ENCODE measurements at regions not wholly inside any gene's neighbourhood (a gene's known extent, or its start where the extent isn't known, plus 50 kb on each side); places are given as distances from the start of the nearest gene placed in this dataset.

DNA sequence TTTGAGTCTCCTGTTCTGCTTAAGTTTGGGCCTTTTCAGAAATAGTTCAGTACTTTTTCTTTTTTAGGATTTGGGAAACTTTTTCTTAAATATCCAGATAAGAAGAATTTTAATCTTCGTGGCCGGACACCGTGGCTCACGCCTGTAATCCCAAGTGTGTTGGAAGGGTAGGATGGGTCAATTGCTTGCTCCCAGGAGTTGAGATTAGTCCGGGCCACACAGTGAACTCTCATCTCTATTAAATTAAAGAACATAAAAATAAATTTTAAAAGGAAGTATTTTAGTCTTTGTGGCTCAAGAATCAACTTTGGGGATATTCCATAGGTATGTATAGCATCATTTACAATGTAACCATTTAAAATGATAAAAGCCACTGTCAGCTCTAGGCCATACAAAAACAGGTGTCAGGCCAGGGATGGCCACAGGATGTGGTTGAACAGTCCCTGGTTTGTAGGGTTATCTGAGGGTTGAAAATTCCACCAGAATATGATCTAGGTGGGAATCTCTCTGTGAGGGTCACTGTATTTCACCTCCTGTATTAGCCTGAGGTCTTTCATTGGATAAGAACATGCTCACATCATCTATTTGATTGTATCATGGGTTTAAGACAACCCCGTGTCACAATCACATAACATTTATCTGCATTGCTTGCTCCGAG, 115.6 kb downstream of the GGTLC2 start:
- Mint-ChIP-seq H3K4me3 (no peak overlapping the region), H3K27ac (no peak overlapping the region), H3K36me3 (no peaks in the 10 kb centered on the region), H3K9me3 (no peaks in the 10 kb centered on the region), H3K4me1 (ENCODE audit: unreplicated experiment) (no peaks in the 10 kb centered on the region), H3K27me3 (peaks cover 23% of the 10 kb centered on the region)
- TF ChIP-seq, protein P1, sequence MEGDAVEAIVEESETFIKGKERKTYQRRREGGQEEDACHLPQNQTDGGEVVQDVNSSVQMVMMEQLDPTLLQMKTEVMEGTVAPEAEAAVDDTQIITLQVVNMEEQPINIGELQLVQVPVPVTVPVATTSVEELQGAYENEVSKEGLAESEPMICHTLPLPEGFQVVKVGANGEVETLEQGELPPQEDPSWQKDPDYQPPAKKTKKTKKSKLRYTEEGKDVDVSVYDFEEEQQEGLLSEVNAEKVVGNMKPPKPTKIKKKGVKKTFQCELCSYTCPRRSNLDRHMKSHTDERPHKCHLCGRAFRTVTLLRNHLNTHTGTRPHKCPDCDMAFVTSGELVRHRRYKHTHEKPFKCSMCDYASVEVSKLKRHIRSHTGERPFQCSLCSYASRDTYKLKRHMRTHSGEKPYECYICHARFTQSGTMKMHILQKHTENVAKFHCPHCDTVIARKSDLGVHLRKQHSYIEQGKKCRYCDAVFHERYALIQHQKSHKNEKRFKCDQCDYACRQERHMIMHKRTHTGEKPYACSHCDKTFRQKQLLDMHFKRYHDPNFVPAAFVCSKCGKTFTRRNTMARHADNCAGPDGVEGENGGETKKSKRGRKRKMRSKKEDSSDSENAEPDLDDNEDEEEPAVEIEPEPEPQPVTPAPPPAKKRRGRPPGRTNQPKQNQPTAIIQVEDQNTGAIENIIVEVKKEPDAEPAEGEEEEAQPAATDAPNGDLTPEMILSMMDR (conservative IDR thresholded peaks at IDR 0.05) = no peak
- DNase-seq (ENCODE audit: extremely low spot score, unreplicated experiment) = no peak

DNA sequence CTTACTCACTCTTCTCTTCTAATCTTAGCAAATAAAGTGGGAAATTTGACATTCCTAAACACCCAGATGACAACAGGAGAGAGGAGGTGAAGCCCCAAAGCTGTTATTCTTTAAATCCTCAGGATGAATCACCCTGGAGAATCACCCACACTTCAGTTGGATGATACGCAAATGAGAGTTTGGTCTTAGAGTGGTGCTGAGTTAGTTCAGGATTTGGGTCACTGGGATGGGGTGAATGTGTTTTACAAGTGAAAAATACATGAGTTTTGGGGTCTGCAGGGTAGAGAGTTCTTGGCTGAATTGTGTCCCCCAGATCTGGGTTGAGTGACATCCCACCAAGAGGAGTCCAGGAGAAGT, 117.2 kb downstream of the GGTLC2 start:
- H3K36me3 Mint-ChIP-seq = no peaks in the 10 kb centered on the region
- TF ChIP-seq, protein P1 (conservative IDR thresholded peaks at IDR 0.05) = no peak
- no peaks in the 10 kb centered on the region for H3K9me3 Mint-ChIP-seq
- H3K4me1 Mint-ChIP-seq (ENCODE audit: unreplicated experiment) = no peaks in the 10 kb centered on the region
- no peak for DNase-seq (ENCODE audit: extremely low spot score, unreplicated experiment)
- no peak overlapping the region for H3K4me3 Mint-ChIP-seq
- H3K27ac Mint-ChIP-seq = no peak overlapping the region
- peaks cover 24% of the 10 kb centered on the region for H3K27me3 Mint-ChIP-seq

DNA sequence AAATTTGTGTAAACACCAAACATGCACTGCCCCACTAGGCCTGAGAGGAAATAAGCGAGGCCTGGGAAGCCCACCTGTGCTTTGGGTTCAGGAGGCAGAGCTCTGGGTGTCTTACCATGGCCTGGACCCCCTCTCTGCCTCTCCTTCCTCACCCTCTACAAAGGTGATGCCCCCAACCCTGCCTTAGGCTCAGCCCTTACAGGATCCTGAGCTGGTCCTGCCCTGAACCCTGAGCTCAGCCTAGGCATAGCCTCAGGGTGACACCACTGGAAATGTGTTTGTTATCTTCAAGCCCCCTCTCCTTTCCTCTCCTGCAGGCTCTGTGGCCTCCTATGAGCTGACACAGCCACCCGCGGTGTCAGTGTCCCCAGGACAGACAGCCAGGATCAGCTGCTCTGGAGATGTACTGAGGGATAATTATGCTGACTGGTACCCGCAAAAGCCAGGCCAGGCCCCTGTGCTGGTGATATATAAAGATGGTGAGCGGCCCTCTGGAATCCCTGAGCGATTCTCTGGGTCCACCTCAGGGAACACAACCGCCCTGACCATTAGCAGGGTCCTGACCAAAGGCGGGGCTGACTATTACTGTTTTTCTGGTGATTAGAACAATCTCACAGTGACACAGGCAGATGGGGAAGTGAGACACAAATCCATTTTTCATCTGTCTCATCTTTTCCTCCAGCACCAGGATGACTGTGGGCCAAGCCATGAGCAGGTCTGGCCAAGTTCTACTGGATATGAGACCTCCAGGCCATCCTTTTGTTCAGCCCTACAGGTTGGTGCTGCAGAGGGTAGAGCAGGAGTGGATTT, 117.8 kb downstream of the GGTLC2 start:
- TF ChIP-seq, protein P1 (conservative IDR thresholded peaks at IDR 0.05) = no peak
- Mint-ChIP-seq H3K4me1 (ENCODE audit: unreplicated experiment) (no peaks in the 10 kb centered on the region), H3K27ac (no peak overlapping the region), H3K27me3 (peaks cover 28% of the 10 kb centered on the region), H3K36me3 (no peaks in the 10 kb centered on the region), H3K9me3 (no peaks in the 10 kb centered on the region), H3K4me3 (no peak overlapping the region)
- no peak for DNase-seq (ENCODE audit: extremely low spot score, unreplicated experiment)

DNA sequence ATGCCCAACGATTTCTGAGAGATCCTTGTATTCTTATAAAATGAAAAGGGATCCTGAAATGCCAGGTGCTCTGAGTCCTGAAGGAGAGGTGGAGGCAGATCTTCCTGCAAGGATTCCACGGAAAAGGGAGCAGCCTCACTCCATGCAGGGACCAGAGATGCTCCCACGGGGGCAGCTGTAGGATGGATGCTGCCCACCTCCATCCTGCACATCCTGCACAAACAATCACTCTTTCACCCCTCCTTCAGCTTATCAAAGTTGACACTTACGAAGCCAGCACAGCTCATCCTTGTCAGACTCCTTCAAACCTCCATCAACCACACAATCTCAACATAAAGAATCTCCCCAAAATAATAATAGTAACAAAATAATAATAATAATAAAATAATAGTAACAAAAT, 119.1 kb downstream of the GGTLC2 start:
- no peaks in the 10 kb centered on the region for H3K4me1 Mint-ChIP-seq (ENCODE audit: unreplicated experiment)
- no peaks in the 10 kb centered on the region for H3K9me3 Mint-ChIP-seq
- TF ChIP-seq, protein P1 (conservative IDR thresholded peaks at IDR 0.05) = no peak
- H3K27ac Mint-ChIP-seq = no peak overlapping the region
- no peak for DNase-seq (ENCODE audit: extremely low spot score, unreplicated experiment)
- no peak overlapping the region for H3K4me3 Mint-ChIP-seq
- no peaks in the 10 kb centered on the region for H3K36me3 Mint-ChIP-seq
- peaks cover 41% of the 10 kb centered on the region for H3K27me3 Mint-ChIP-seq

DNA sequence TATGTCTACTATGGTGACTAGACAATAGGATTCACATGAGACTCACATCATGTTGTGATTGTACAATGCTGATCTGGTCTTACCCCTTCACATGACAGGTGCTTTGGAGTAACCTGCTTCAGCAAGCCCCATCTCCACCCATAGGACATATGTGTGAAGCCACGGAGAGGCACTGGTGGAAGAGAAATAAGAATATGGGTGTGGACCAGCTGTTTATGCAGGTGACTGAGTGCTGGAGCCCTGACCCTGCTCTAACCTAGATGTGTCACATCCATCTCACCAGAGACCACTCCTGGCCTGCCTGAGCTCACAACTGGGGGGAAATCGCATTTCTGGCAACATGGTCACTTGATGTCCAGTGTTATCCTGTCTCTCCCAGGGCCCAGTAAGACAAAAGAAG, 119.7 kb downstream of the GGTLC2 start:
- no peaks in the 10 kb centered on the region for H3K9me3 Mint-ChIP-seq
- peaks cover 44% of the 10 kb centered on the region for H3K27me3 Mint-ChIP-seq
- no peak overlapping the region for H3K27ac Mint-ChIP-seq
- no peak for DNase-seq (ENCODE audit: extremely low spot score, unreplicated experiment)
- H3K36me3 Mint-ChIP-seq = no peaks in the 10 kb centered on the region
- TF ChIP-seq, protein P1 (conservative IDR thresholded peaks at IDR 0.05) = no peak
- no peak overlapping the region for H3K4me3 Mint-ChIP-seq
- H3K4me1 Mint-ChIP-seq (ENCODE audit: unreplicated experiment) = no peaks in the 10 kb centered on the region
